Epithelial cell of proximal tubule (primary cell): ENCODE measurements at regions not wholly inside any gene's neighbourhood (a gene's known extent, or its start where the extent isn't known, plus 50 kb on each side); places are given as distances from the start of the nearest gene placed in this dataset.

Experiments
- DNase-seq: peaks from one replicate; pipeline ENCODE4 v3.0.0-alpha.2; 2011; ENCODE audit warnings: low read depth
- H3K4me3 ChIP-seq: 2 replicates; pipeline ENCODE4 v1.5.1; 2011; ENCODE audit warnings: low read depth, mild to moderate bottlenecking, low read length
- CTCF ChIP-seq: conservative IDR thresholded peaks from 2 replicates; pipeline ENCODE4 v1.5.1; 2012; ENCODE audit warnings: low read depth, mild to moderate bottlenecking, low read length

- no peak for TF ChIP-seq CTCF
- no peak overlapping the region for H3K4me3 ChIP-seq
- no peak for DNase-seq
These were observed 519.2 kb downstream of the RASEF start for GRCh38 chr9:82543726-82544125.

GRCh38 chr9:82546136-82546535 is 516.8 kb downstream of the RASEF start:
- DNase-seq: no peak
- no peak overlapping the region for H3K4me3 ChIP-seq
- no peak for TF ChIP-seq CTCF

- no peak overlapping the region for H3K4me3 ChIP-seq
- no peak for DNase-seq
- TF ChIP-seq CTCF: no peak
These were observed 514.9 kb downstream of the RASEF start for GRCh38 chr9:82547995-82548394.

- H3K4me3 ChIP-seq: no peak overlapping the region
- TF ChIP-seq CTCF: peak; percentile 31
- no peak for DNase-seq
These were observed 513.6 kb downstream of the RASEF start for GRCh38 chr9:82549174-82549821.

- H3K4me3 ChIP-seq: no peak overlapping the region
- no peak for DNase-seq
- no peak for TF ChIP-seq CTCF
These were observed 510.2 kb downstream of the RASEF start for GRCh38 chr9:82552784-82553183.

- H3K4me3 ChIP-seq: no peak overlapping the region
- no peak for DNase-seq
- no peak for TF ChIP-seq CTCF
These were observed 509.1 kb downstream of the RASEF start for GRCh38 chr9:82553654-82554366.

- TF ChIP-seq CTCF: no peak
- H3K4me3 ChIP-seq: no peak overlapping the region
These were observed 508.6 kb downstream of the RASEF start for GRCh38 chr9:82554381-82554780.

More at GRCh38 chr9:82554381-82554780, 508.6 kb downstream of the RASEF start:
- DNase-seq: no peak
